Thyroid gland (tissue), 4 donors: ENCODE measurements at regions not wholly inside any gene's neighbourhood (a gene's known extent, or its start where the extent isn't known, plus 50 kb on each side); places are given as distances from the start of the nearest gene placed in this dataset.

ENCODE experiments used
- CTCF ChIP-seq, 6 experiments: fragments of 200-600 bp in 3 of 6; fragments of 450-650 bp in 3 of 6; sonication (generic) in 3 of 6; IDR thresholded peaks; one replicate each; pipeline ENCODE4 v1.5.1; 2016 to 2019; ENCODE audit warnings: antibody characterized with exemption in 6 of 6, mild to moderate bottlenecking in 2 of 6, inconsistent platforms in 1 of 6, moderate library complexity in 1 of 6
- POLR2A ChIP-seq, 2 donors: fragments of 450-650 bp; IDR thresholded peaks; one replicate each; pipeline ENCODE4 v1.6.1; 2017; ENCODE audit warnings: antibody characterized with exemption in 2 of 2, mild to moderate bottlenecking in 2 of 2, moderate library complexity in 1 of 2

GRCh38 chr1:55695151-55695550 is 480.0 kb upstream of the USP24 start:
- TF ChIP-seq CTCF (IDR thresholded peaks at IDR 0.05) (no peak), POLR2A (IDR thresholded peaks at IDR 0.05) (no peak)
